Heart left ventricle (tissue), 16 donors: ENCODE measurements at regions not wholly inside any gene's neighbourhood (a gene's known extent, or its start where the extent isn't known, plus 50 kb on each side); places are given as distances from the start of the nearest gene placed in this dataset.

ENCODE experiments used
- ATAC-seq, 4 donors: fragments of 200-7000 bp; cut with Tn5 transposase; one replicate each; pipeline ENCODE4 v1.9.1; 2020 to 2022; ENCODE audit warnings: moderate library complexity in 4 of 4, mild to moderate bottlenecking in 3 of 4, moderate number of reproducible peaks in 1 of 4
- DNase-seq, 5 donors: peaks; one replicate each; pipeline ENCODE4 v3.0.0-alpha.2; 2020
- H3K27ac ChIP-seq, 12 donors: fragments of 200-600 bp; sonication (generic) in 4 of 12; one replicate each; pipeline versions ENCODE4 v1.5.0 to v1.8.0; 2016 to 2022; ENCODE audit warnings: mild to moderate bottlenecking in 2 of 12
- H3K27me3 ChIP-seq, 9 donors: fragments of 200-600 bp; sonication (generic) in 2 of 9; one replicate each; pipeline versions ENCODE4 v1.5.1 to v1.8.0; 2016 to 2022; ENCODE audit warnings: mild to moderate bottlenecking in 3 of 9
- H3K36me3 ChIP-seq, 9 donors: fragments of 200-600 bp; sonication (generic) in 2 of 9; one replicate each; pipeline versions ENCODE4 v1.5.0 to v1.8.0; 2018 to 2022; ENCODE audit warnings: mild to moderate bottlenecking in 2 of 9
- H3K4me1 ChIP-seq, 12 donors: fragments of 200-600 bp; sonication (generic) in 4 of 12; one replicate each; pipeline versions ENCODE4 v1.5.0 to v1.8.0; 2016 to 2022; ENCODE audit warnings: mild to moderate bottlenecking in 3 of 12
- H3K4me3 ChIP-seq, 12 donors: fragments of 200-600 bp; sonication (generic) in 4 of 12; one replicate each; pipeline versions ENCODE4 v1.5.0 to v1.8.0; 2017 to 2022; ENCODE audit warnings: mild to moderate bottlenecking in 9 of 12, moderate library complexity in 4 of 12
- H3K9me3 ChIP-seq, 12 donors: fragments of 200-600 bp; sonication (generic) in 4 of 12; one replicate each; pipeline versions ENCODE4 v1.5.0 to v1.8.0; 2016 to 2022; ENCODE audit warnings: mild to moderate bottlenecking in 1 of 12
- POLR2A ChIP-seq, 2 donors: fragments of 450-650 bp; IDR thresholded peaks; one replicate each; pipeline ENCODE4 v1.6.1; 2017; ENCODE audit warnings: antibody characterized with exemption in 2 of 2, mild to moderate bottlenecking in 2 of 2, moderate library complexity in 2 of 2
- WGBS, 4 donors: extraction: QIAGEN DNeasy Blood & Tissue Kit in 2 of 4; methylation state at CpG; one replicate each; pipeline versions ENCODE4 v1.1.5 to v1.1.7; 2013 to 2018; 5-methylcytosine and 5-hydroxymethylcytosine counted together
- intact Hi-C, 10 donors: fragments of 100-400 bp; cut with DNase I; formaldehyde crosslinking; loops; one replicate each; pipeline versions ENCODE4 v1.11.1 to v1.14.2; 2022
- TF ChIP-seq, protein P1 (sequence below), 12 donors: fragments of 200-600 bp; sonication (generic) in 4 of 12; IDR thresholded peaks; one replicate each; pipeline versions ENCODE4 v1.5.0 to v1.8.0; 2018 to 2022; ENCODE audit warnings: antibody characterized with exemption in 12 of 12, mild to moderate bottlenecking in 5 of 12
- donor health status: ischemic (EF 13 %, LVEDD 7.1; RV severe dilation, severe dysfunction).
- donor health status: healthy with polysubstance abuse.
- donor health status: DM: no; HTN: yes; CAD: no.
- donor health status: DM: no; HTN: no; CAD: no.
- donor health status: ischemic (EF 25% LVEDD 6.9; RV normal size, moderate dysfunction).
- donor health status: ischemic (EF 25% LVEDD 5.7; RV mildly dilated, moderate dysfunction).
- donor health status: healthy.
- donor health status: DM: yes; HTN: yes; CAD: no.
- donor health status: ischemic (EF 35%, LVEDD 5.7; RV mildly dilated, moderate dysfunction).
- donor health status: nonischemic (EF 11% LVEDD 7.7; RV severe dilation, severe dysfunction).
- donor health status: DM: yes; HTN: yes; CAD: no.
- donor health status: PGD.
- donor health status: ischemic (EF 29% LVEDD 5.4; RV normal size, mild dysfunction).
- donor health status: nonischemic (EF 23%, LVEDD 6.1; RV moderate dilation, normal function).

DNA sequence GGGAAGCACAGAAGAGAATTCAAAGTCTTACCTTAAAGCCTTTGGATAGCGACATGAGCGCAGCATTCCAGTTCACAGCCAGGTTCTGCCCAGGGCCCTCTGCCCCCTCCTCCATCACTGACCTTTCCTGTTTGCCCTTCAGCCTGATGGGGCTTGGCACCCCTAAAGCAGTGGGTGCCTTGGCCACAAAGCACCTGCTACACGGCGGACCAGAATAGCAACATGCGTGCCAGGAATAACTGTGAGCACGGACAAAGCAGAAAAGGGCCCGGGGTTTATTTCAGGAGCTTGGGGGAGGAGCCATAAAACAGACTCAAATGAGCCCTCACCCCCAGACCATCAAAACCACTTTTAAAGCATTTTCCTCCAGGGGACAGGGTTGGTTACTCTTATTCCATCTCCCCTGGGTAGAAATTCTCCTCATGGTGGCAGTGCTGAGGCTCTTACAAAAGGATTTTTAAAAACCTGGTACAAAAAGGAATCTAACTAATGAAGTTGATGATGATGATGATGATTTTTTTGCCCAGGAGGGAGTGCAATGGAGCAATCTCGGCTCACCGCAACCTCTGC, 135.4 kb downstream of the KLF13 start:
- no peak for TF ChIP-seq POLR2A (IDR thresholded peaks at IDR 0.05)
- TF ChIP-seq, protein P1, sequence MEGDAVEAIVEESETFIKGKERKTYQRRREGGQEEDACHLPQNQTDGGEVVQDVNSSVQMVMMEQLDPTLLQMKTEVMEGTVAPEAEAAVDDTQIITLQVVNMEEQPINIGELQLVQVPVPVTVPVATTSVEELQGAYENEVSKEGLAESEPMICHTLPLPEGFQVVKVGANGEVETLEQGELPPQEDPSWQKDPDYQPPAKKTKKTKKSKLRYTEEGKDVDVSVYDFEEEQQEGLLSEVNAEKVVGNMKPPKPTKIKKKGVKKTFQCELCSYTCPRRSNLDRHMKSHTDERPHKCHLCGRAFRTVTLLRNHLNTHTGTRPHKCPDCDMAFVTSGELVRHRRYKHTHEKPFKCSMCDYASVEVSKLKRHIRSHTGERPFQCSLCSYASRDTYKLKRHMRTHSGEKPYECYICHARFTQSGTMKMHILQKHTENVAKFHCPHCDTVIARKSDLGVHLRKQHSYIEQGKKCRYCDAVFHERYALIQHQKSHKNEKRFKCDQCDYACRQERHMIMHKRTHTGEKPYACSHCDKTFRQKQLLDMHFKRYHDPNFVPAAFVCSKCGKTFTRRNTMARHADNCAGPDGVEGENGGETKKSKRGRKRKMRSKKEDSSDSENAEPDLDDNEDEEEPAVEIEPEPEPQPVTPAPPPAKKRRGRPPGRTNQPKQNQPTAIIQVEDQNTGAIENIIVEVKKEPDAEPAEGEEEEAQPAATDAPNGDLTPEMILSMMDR (IDR thresholded peaks at IDR 0.05), result peak in 3 of 12 donors; percentile 8 to 21 (median 18)
- intact Hi-C loops, result no loop called here

DNA sequence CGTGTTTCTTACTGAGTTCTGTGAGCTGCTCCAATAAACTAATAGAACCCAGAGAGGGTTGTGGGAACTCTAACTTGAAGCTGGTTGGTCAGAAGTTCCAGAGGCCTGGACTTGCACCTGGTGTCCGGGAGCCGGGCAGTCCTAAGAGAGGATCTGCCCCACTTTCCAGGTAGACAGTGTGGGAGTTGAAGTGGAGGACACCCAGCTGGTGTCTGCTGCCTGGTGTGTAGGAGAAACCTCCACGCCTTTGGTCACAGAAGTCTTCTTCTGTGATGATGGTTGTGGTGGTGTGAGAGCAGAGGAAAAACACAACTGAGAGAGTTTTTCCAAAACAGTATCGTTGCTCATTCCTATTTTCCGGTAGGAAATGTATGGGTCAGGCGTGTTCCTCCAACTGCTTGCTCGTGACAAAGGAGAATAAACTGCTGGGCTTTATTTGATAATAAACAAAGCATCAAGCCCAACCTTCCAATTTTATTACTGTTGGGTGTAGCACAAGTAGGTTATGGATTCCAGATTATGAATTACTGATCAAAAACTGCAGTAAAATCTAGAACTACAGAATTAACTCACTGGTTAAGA, 137.0 kb downstream of the KLF13 start:
- no peak for TF ChIP-seq POLR2A (IDR thresholded peaks at IDR 0.05)
- TF ChIP-seq, protein P1 (IDR thresholded peaks at IDR 0.05), result no peak
- Histone ChIP-seq H3K4me3 (no peak overlapping the region), H3K9me3 (no peaks in the 10 kb centered on the region), H3K27me3 (no peaks in the 10 kb centered on the region), H3K4me1 (peaks cover 0 to 9% (median 0%) of the 10 kb centered on the region in 12 donors), H3K27ac (no peak overlapping the region), H3K36me3 (no peaks in the 10 kb centered on the region)
- 65 to 85% (median 75%) methylated on average over 8 of the region's 8 CpGs for WGBS, 4 donors
- intact Hi-C loops, result no loop called here
- DNase-seq (peak in 1 of 5 donors; percentile 4), ATAC-seq (no peak)

More for the DNA sequence above, 135.4 kb downstream of the KLF13 start:
- Histone ChIP-seq H3K36me3 (no peaks in the 10 kb centered on the region), H3K9me3 (no peaks in the 10 kb centered on the region), H3K4me3 (no peak overlapping the region), H3K27me3 (no peaks in the 10 kb centered on the region), H3K4me1 (peaks cover 0 to 16% (median 3%) of the 10 kb centered on the region in 12 donors), H3K27ac (no peak overlapping the region)
- 61 to 69% (median 65%) methylated on average over 9 of the region's 9 CpGs for WGBS, 4 donors
- peak in 3 of 4 donors; percentile 38 to 45 (median 38) for ATAC-seq
- peak in 1 of 5 donors; percentile 16 for DNase-seq

DNA sequence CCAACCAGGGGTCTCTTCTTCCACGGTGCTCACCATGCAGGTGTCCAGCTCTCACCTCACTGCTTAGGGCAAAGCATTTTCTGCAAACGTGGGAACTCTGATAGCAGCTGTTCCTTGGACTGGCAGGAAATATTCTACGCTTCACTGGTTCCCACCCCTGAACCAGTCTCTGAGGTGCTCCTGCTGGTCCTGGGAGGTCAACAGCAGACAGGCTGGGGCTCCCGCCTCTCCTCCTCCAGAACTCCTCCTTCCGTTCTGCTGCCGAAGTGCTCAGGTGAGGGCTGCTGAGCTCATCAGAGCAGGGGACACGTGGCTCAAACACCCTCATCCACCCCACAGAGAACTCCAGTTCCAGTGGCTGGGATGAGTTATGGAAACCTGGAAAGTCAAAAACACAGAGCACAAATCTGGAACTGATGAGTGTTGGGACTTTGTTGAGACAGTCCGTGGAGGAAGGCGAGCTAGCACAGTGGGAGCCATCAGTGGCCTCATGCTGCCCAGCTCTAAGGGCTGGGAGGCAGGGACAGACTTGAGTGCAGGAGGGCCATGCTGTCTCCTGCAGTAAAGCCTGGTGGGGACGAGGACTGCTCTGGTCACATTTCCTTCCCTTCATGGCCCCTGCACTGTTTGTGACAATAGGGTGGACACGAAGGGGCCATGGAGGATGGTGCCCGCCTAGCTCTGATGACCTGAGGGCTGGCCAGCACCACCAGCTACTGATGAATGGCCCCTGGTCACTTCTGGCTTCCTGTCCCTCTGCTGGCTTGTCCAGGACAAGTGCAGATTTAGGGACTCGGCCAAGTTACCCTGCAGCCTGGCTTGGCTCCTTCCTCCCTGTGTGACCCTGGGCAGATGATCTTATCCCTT, 137.8 kb downstream of the KLF13 start:
- no peak for ATAC-seq
- TF ChIP-seq, protein P1 (IDR thresholded peaks at IDR 0.05), result no peak
- Histone ChIP-seq H3K4me1 (peaks cover 0 to 9% (median 0%) of the 10 kb centered on the region in 12 donors), H3K27ac (no peak overlapping the region), H3K36me3 (no peaks in the 10 kb centered on the region), H3K9me3 (no peaks in the 10 kb centered on the region), H3K4me3 (no peak overlapping the region), H3K27me3 (no peaks in the 10 kb centered on the region)
- no peak for DNase-seq
- 75 to 82% (median 78%) methylated on average over 11 to 13 of the region's 13 CpGs for WGBS, 4 donors
- intact Hi-C loops, result no loop called here
